H1 (cell line): ENCODE measurements at regions not wholly inside any gene's neighbourhood (a gene's known extent, or its start where the extent isn't known, plus 50 kb on each side); places are given as distances from the start of the nearest gene placed in this dataset.

Source experiments
- CTCF ChIA-PET: fragments of 300-600 bp; sonication (Branson Sonifier 250); formaldehyde crosslinking; loops from one replicate; lab custom pipeline; 2021; ENCODE audit not compliant: partially characterized antibody; lab: Charles Lee
- POLR2A ChIA-PET: fragments of 300-600 bp; sonication (Branson Sonifier 250); formaldehyde crosslinking; loops from one replicate; lab custom pipeline; 2021; ENCODE audit warnings: inconsistent platforms; ENCODE audit not compliant: partially characterized antibody; lab: Charles Lee
- DNase-seq, 2 experiments: peaks; one replicate each; pipeline versions ENCODE4 v3.0.0 to v3.0.0-alpha.2; 2010 to 2022; ENCODE audit warnings: low spot score in 2 of 2, low read depth in 1 of 2, mixed read lengths in 1 of 2
- FAIRE-seq: peaks from 2 replicates; lab custom pipeline; 2011; peaks lifted over from hg19 to GRCh38; lab: Jason Lieb, UNC
- H2AFZ ChIP-seq: 2 replicates; pipeline ENCODE4 v1.8.1; 2012; ENCODE audit warnings: low read length, inconsistent platforms
- H2AK5ac ChIP-seq: 2 replicates; pipeline ENCODE4 v1.6.1; 2013; ENCODE audit warnings: low read depth, low read length
- H2BK120ac ChIP-seq: replicated peaks from 2 replicates; pipeline ENCODE3; 2013; ENCODE audit warnings: low read depth, low read length, inconsistent platforms
- H2BK12ac ChIP-seq: 2 replicates; pipeline ENCODE4 v1.6.1; 2013; ENCODE audit warnings: low read depth, low read length
- H2BK15ac ChIP-seq: 2 replicates; pipeline ENCODE4 v1.6.1; 2013; ENCODE audit warnings: low read length
- H2BK20ac ChIP-seq: 2 replicates; pipeline ENCODE4 v1.6.1; 2013; ENCODE audit warnings: low read length
- H2BK5ac ChIP-seq: 2 replicates; pipeline ENCODE4 v1.6.1; 2013; ENCODE audit warnings: low read depth, low read length
- H3K14ac ChIP-seq: 2 replicates; pipeline ENCODE4 v1.6.1; 2013; ENCODE audit warnings: inconsistent platforms; ENCODE audit not compliant: insufficient read length
- H3K18ac ChIP-seq: 2 replicates; pipeline ENCODE4 v1.6.1; 2013; ENCODE audit warnings: low read length; ENCODE audit errors: extremely low read depth
- H3K23ac ChIP-seq: 2 replicates; pipeline ENCODE4 v1.6.1; 2013; ENCODE audit warnings: inconsistent platforms; ENCODE audit not compliant: insufficient read length
- H3K23me2 ChIP-seq: 2 replicates; pipeline ENCODE4 v1.6.1; 2013; ENCODE audit warnings: low read depth, low read length
- H3K27ac ChIP-seq: 2 replicates; pipeline ENCODE4 v1.6.1; 2011; ENCODE audit warnings: low read depth, low read length, inconsistent platforms
- H3K27me3 ChIP-seq, 4 experiments: replicated peaks in 1 of 4; 1 replicate in 1 of 4; 2 replicates in 3 of 4; pipeline versions ENCODE4 v1.6.1 to v1.8.1; 2011 to 2013; ENCODE audit warnings: low read length in 3 of 4, mild to moderate bottlenecking in 3 of 4, inconsistent platforms in 2 of 4, mixed read lengths in 2 of 4, moderate library complexity in 1 of 4; ENCODE audit not compliant: control insufficient read depth in 3 of 4, insufficient read depth in 3 of 4; ENCODE audit errors: extremely low read depth in 1 of 4
- H3K36me3 ChIP-seq, 4 experiments: 2 replicates each; pipeline versions ENCODE4 v1.6.1 to v1.8.1; 2011 to 2013; ENCODE audit warnings: mild to moderate bottlenecking in 4 of 4, low read length in 3 of 4, moderate library complexity in 2 of 4, control low read depth in 1 of 4, inconsistent platforms in 1 of 4; ENCODE audit not compliant: insufficient read depth in 4 of 4, control insufficient read depth in 2 of 4
- H3K4ac ChIP-seq: replicated peaks from 2 replicates; pipeline ENCODE3; 2013; ENCODE audit warnings: low read length, low read depth, mixed read lengths, inconsistent platforms; ENCODE audit not compliant: insufficient read length
- H3K4me1 ChIP-seq, 4 experiments: replicated peaks in 1 of 4; 1 replicate in 1 of 4; 2 replicates in 3 of 4; pipeline versions ENCODE4 v1.6.1 to v1.8.1; 2011 to 2013; ENCODE audit warnings: low read length in 3 of 4, inconsistent platforms in 2 of 4, mixed read lengths in 1 of 4; ENCODE audit not compliant: insufficient read depth in 4 of 4, control insufficient read depth in 3 of 4
- H3K4me2 ChIP-seq, 2 experiments: 2 replicates each; pipeline versions ENCODE4 v1.6.1 to v1.8.1; 2011 to 2013; ENCODE audit warnings: low read depth in 2 of 2, low read length in 2 of 2, control low read depth in 1 of 2, inconsistent platforms in 1 of 2, mild to moderate bottlenecking in 1 of 2; ENCODE audit not compliant: insufficient read depth in 1 of 2
- H3K4me3 ChIP-seq, 4 experiments: fragments of 200-600, 300-600 bp in 1 of 4; sonication (generic), shearing (Covaris generic), sonication (Bioruptor Twin) in 1 of 4; 2 replicates each; pipeline versions ENCODE4 v1.5.1 to v1.8.1; 2011 to 2016; ENCODE audit warnings: low read length in 4 of 4, low read depth in 3 of 4, control low read depth in 2 of 4, inconsistent platforms in 2 of 4, mild to moderate bottlenecking in 2 of 4, mixed read lengths in 1 of 4, moderate library complexity in 1 of 4; ENCODE audit not compliant: insufficient read depth in 2 of 4; ENCODE audit errors: extremely low read depth in 1 of 4
- H3K56ac ChIP-seq: replicated peaks from 2 replicates; pipeline ENCODE3; 2013; ENCODE audit warnings: low read depth, mild to moderate bottlenecking, mixed read lengths, low read length, inconsistent platforms; ENCODE audit not compliant: insufficient read length
- H3K79me1 ChIP-seq: 2 replicates; pipeline ENCODE4 v1.6.1; 2013; ENCODE audit warnings: low read depth, low read length, control low read depth
- H3K79me2 ChIP-seq, 2 experiments: 2 replicates each; pipeline versions ENCODE4 v1.6.1 to v1.8.1; 2012 to 2013; ENCODE audit warnings: low read length in 2 of 2, mild to moderate bottlenecking in 2 of 2, inconsistent platforms in 1 of 2; ENCODE audit not compliant: insufficient read depth in 2 of 2, control insufficient read depth in 1 of 2
- H3K9ac ChIP-seq, 4 experiments: replicated peaks in 1 of 4; 1 replicate in 1 of 4; 2 replicates in 3 of 4; pipeline versions ENCODE4 v1.6.1 to v1.8.1; 2011 to 2013; ENCODE audit warnings: low read depth in 3 of 4, low read length in 3 of 4, control low read depth in 2 of 4, mild to moderate bottlenecking in 2 of 4, moderate library complexity in 2 of 4, inconsistent platforms in 1 of 4; ENCODE audit errors: extremely low read depth in 1 of 4
- H3K9me3 ChIP-seq, 2 experiments: 2 replicates each; pipeline versions ENCODE4 v1.6.1 to v1.8.1; 2012 to 2013; ENCODE audit warnings: mild to moderate bottlenecking in 2 of 2, moderate library complexity in 2 of 2, control low read depth in 1 of 2, inconsistent platforms in 1 of 2, low read depth in 1 of 2, low read length in 1 of 2, mixed read lengths in 1 of 2; ENCODE audit not compliant: insufficient read depth in 2 of 2
- H4K20me1 ChIP-seq, 2 experiments: replicated peaks in 1 of 2; 2 replicates each; pipeline versions ENCODE3 to v1.8.1; 2011 to 2013; ENCODE audit warnings: inconsistent platforms in 2 of 2, low read length in 2 of 2, mild to moderate bottlenecking in 1 of 2; ENCODE audit not compliant: insufficient read depth in 2 of 2, control insufficient read depth in 1 of 2
- H4K5ac ChIP-seq: 2 replicates; pipeline ENCODE4 v1.6.1; 2013; ENCODE audit warnings: low read length, low read depth, mixed read lengths, inconsistent platforms; ENCODE audit not compliant: insufficient read length
- H4K8ac ChIP-seq: 2 replicates; pipeline ENCODE4 v1.8.0; 2013; ENCODE audit warnings: mild to moderate bottlenecking, moderate library complexity, low read length, inconsistent platforms; ENCODE audit not compliant: insufficient read depth; ENCODE audit errors: extremely low read depth
- H4K91ac ChIP-seq: replicated peaks from 2 replicates; pipeline ENCODE3; 2013; ENCODE audit warnings: low read length, mixed read lengths, inconsistent platforms; ENCODE audit not compliant: insufficient read length
- BCL11A ChIP-seq, 2 experiments: IDR thresholded peaks; one replicate each; pipeline ENCODE4 v1.6.1; 2011; ENCODE audit warnings: low read depth in 2 of 2, low read length in 2 of 2, mild to moderate bottlenecking in 2 of 2
- CBX8 ChIP-seq: fragments of 300-800, 300-1000 bp; sonication (generic); IDR thresholded peaks from 2 replicates; pipeline ENCODE4 v1.7.1; 2016; ENCODE audit warnings: low read depth, low read length, borderline replicate concordance
- CREB1 ChIP-seq: IDR thresholded peaks from 2 replicates; pipeline ENCODE4 v1.6.1; 2012; ENCODE audit warnings: inconsistent platforms
- FOSL1 ChIP-seq: IDR thresholded peaks from 2 replicates; pipeline ENCODE4 v1.6.1; 2011; ENCODE audit warnings: mild to moderate bottlenecking, low read depth, low read length, moderate library complexity; ENCODE audit not compliant: insufficient read depth
- KDM1A ChIP-seq: fragments of 200-600, 300-600 bp; sonication (generic); IDR thresholded peaks from 2 replicates; pipeline ENCODE4 v1.7.1; 2016; ENCODE audit warnings: mild to moderate bottlenecking, low read length, borderline replicate concordance
- PHF8 ChIP-seq: fragments of 200-600 bp; sonication (generic); conservative IDR thresholded peaks from 2 replicates; pipeline ENCODE4 v1.7.1; 2012; ENCODE audit warnings: low read depth, mild to moderate bottlenecking, inconsistent platforms, low read length, moderate library complexity
- RAD21 ChIP-seq, 2 experiments: IDR thresholded peaks in 1 of 2; conservative IDR thresholded peaks in 1 of 2; 2 replicates each; pipeline ENCODE4 v1.6.1; 2011; ENCODE audit warnings: low read depth in 2 of 2, low read length in 2 of 2, improper control_type of control experiment in 1 of 2, inconsistent platforms in 1 of 2, mild to moderate bottlenecking in 1 of 2, moderate library complexity in 1 of 2
- RNF2 ChIP-seq: fragments of 200-900, 300-1000 bp; sonication (generic); IDR thresholded peaks from 2 replicates; pipeline ENCODE4 v1.7.1; 2016; ENCODE audit warnings: borderline replicate concordance, low read depth, mild to moderate bottlenecking, antibody characterized with exemption, low read length; ENCODE audit not compliant: poor library complexity, severe bottlenecking; ENCODE audit errors: missing control alignments
- SIX5 ChIP-seq: IDR thresholded peaks from 2 replicates; pipeline ENCODE4 v1.6.1; 2011; ENCODE audit warnings: mild to moderate bottlenecking, low read depth, low read length
- SRF ChIP-seq: IDR thresholded peaks from 2 replicates; pipeline ENCODE4 v1.6.1; 2011; ENCODE audit warnings: mild to moderate bottlenecking, low read depth, low read length, moderate library complexity
- TCF12 ChIP-seq: IDR thresholded peaks from 2 replicates; pipeline ENCODE4 v1.6.1; 2011; ENCODE audit warnings: low read depth, mild to moderate bottlenecking, low read length
- WGBS, 2 experiments: shearing (Covaris generic) in 1 of 2; methylation state at CpG; one replicate each; pipeline versions ENCODE4 v1.1.6 to v1.1.7; 2013 to 2015; ENCODE audit warnings: low lambda C conversion rate in 2 of 2, mixed read lengths in 2 of 2, inconsistent platforms in 1 of 2, low coverage in 1 of 2, missing lambda C conversion rate in 1 of 2; ENCODE audit not compliant: insufficient replicate concordance in 2 of 2, insufficient coverage in 1 of 2, insufficient read length in 1 of 2; ENCODE audit errors: extremely low coverage in 1 of 2, missing lambda C conversion rate in 1 of 2; 5-methylcytosine and 5-hydroxymethylcytosine counted together
- TF ChIP-seq, protein P1 (sequence below), 3 experiments: IDR thresholded peaks; 1 replicate in 2 of 3; 2 replicates in 1 of 3; pipeline versions ENCODE4 v1.5.1 to v1.6.1; 2011; ENCODE audit warnings: low read length in 3 of 3, mild to moderate bottlenecking in 3 of 3, inconsistent platforms in 2 of 3, low read depth in 1 of 3, moderate library complexity in 1 of 3; ENCODE audit not compliant: insufficient read depth in 1 of 3; ENCODE audit errors: control extremely low read depth in 1 of 3

DNA sequence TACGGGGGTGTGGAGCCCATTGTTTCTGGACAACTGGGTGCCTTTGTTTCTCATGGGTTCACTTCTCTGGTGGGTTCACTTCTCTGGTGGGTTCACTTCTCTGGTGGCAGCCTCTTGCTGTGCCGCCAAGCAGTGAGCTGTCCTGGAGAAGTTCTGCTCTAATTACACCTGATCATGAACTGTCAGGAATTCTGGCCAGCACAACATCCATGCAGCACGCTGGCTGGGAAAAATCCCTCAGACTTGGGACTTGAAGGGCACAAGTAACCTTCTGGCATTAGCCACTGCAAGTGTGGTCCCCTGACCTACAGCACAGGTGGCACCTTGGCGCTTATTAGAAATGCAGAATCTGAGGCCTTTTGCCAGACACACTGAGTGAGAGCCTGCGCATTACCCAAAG lies 752.5 kb downstream of the QKI start:
- no peak for DNase-seq
- WGBS, 2 experiments = 91% methylated on average over 5 of the region's 5 CpGs; no CpG with 5 or more reads in 1 of the 2 experiments
- Histone ChIP-seq H4K20me1 (no peaks in the 10 kb centered on the region), H3K9me3 (no peaks in the 10 kb centered on the region), H3K36me3 (no peaks in the 10 kb centered on the region), H3K23me2 (no peaks in the 10 kb centered on the region), H3K79me1 (no peaks in the 10 kb centered on the region), H3K56ac (no peak overlapping the region), H3K9ac (no peak overlapping the region), H3K4me1 (peaks cover 0 to 4% (median 2%) of the 10 kb centered on the region in 4 experiments; a peak in 2 of 7 replicates), H3K4me2 (no peak overlapping the region), H3K14ac (no peak overlapping the region), H2BK15ac (no peak overlapping the region), H3K27me3 (no peaks in the 10 kb centered on the region), H3K23ac (no peak overlapping the region), H4K91ac (no peak overlapping the region), H2AK5ac (no peak overlapping the region), H4K8ac (no peak overlapping the region), H3K4me3 (no peak overlapping the region), H3K4ac (no peak overlapping the region), H2AFZ (no peak overlapping the region), H3K79me2 (no peaks in the 10 kb centered on the region), H2BK12ac (no peak overlapping the region), H2BK120ac (no peak overlapping the region), H2BK5ac (no peak overlapping the region), H2BK20ac (no peak overlapping the region), H3K27ac (no peak overlapping the region), H4K5ac (no peak overlapping the region), H3K18ac (no peak overlapping the region)
- TF ChIP-seq RAD21 (IDR thresholded peaks at IDR 0.05 in 1 of 2, conservative IDR thresholded peaks at IDR 0.05 in 1 of 2; ENCODE audit: low read depth in 2 of 2, low read length in 2 of 2) (no peak), BCL11A (IDR thresholded peaks at IDR 0.05; ENCODE audit: low read depth in 2 of 2, low read length in 2 of 2) (no peak), RNF2 (no peak), CREB1 (no peak), TCF12 (no peak), KDM1A (no peak), SRF (no peak), CBX8 (no peak), SIX5 (no peak), FOSL1 (no peak), PHF8 (no peak)
- TF ChIP-seq, protein P1, sequence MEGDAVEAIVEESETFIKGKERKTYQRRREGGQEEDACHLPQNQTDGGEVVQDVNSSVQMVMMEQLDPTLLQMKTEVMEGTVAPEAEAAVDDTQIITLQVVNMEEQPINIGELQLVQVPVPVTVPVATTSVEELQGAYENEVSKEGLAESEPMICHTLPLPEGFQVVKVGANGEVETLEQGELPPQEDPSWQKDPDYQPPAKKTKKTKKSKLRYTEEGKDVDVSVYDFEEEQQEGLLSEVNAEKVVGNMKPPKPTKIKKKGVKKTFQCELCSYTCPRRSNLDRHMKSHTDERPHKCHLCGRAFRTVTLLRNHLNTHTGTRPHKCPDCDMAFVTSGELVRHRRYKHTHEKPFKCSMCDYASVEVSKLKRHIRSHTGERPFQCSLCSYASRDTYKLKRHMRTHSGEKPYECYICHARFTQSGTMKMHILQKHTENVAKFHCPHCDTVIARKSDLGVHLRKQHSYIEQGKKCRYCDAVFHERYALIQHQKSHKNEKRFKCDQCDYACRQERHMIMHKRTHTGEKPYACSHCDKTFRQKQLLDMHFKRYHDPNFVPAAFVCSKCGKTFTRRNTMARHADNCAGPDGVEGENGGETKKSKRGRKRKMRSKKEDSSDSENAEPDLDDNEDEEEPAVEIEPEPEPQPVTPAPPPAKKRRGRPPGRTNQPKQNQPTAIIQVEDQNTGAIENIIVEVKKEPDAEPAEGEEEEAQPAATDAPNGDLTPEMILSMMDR (IDR thresholded peaks at IDR 0.05; ENCODE audit: control extremely low read depth in 1 of 3, insufficient read depth in 1 of 3, low read depth in 1 of 3, low read length in 3 of 3) = no peak
- ChIA-PET POLR2A (no interaction called here), CTCF (no interaction called here)
- FAIRE-seq = no peak
